Suprapubic skin (tissue), 4 donors: ENCODE measurements at regions not wholly inside any gene's neighbourhood (a gene's known extent, or its start where the extent isn't known, plus 50 kb on each side); places are given as distances from the start of the nearest gene placed in this dataset.

Experiments used
- CTCF ChIP-seq, 2 donors: fragments of 200-600 bp in 1 of 2; fragments of 450-650 bp in 1 of 2; sonication (generic) in 1 of 2; IDR thresholded peaks; one replicate each; pipeline ENCODE4 v1.5.1; 2016 to 2019; ENCODE audit warnings: antibody characterized with exemption in 2 of 2, mild to moderate bottlenecking in 1 of 2, moderate library complexity in 1 of 2
- EP300 ChIP-seq: sonication (generic); formaldehyde crosslinking; IDR thresholded peaks from one replicate; pipeline ENCODE4 v1.6.1; 2017; ENCODE audit warnings: antibody characterized with exemption
- POLR2A ChIP-seq, 2 donors: fragments of 450-650 bp; IDR thresholded peaks; one replicate each; pipeline ENCODE4 v1.6.1; 2017; ENCODE audit warnings: antibody characterized with exemption in 2 of 2, mild to moderate bottlenecking in 2 of 2, moderate library complexity in 2 of 2
- POLR2AphosphoS5 ChIP-seq, 3 donors: sonication (generic); formaldehyde crosslinking; IDR thresholded peaks; one replicate each; pipeline ENCODE4 v1.6.1; 2017; ENCODE audit warnings: antibody characterized with exemption in 3 of 3

GRCh38 chr2:236317938-236318396 lies 53.8 kb upstream of the ASB18 start:
- TF ChIP-seq POLR2A (IDR thresholded peaks at IDR 0.05), result no peak
- TF ChIP-seq CTCF (IDR thresholded peaks at IDR 0.05), result no peak
- TF ChIP-seq POLR2AphosphoS5 (IDR thresholded peaks at IDR 0.05), result no peak
- no peak for TF ChIP-seq EP300
